GM19035 (cell line): ENCODE measurements at regions not wholly inside any gene's neighbourhood (a gene's known extent, or its start where the extent isn't known, plus 50 kb on each side); places are given as distances from the start of the nearest gene placed in this dataset.
"Not testable (repeated sequence)": the region's sequence is repeated elsewhere in the genome, so short reads cannot be mapped to it uniquely, and the experiment has no call there.

Experiments used
- ATAC-seq: cut with Tn5 transposase; IDR thresholded peaks from one replicate; pipeline ENCODE4 v1.9.1; 2021; ENCODE audit not compliant: unreplicated experiment

- ATAC-seq, result no peak
Observed at GRCh38 chrX:81857192-81857591, 655.3 kb downstream of the SH3BGRL start.

GRCh38 chrX:81866873-81867272 is 665.0 kb downstream of the SH3BGRL start:
- ATAC-seq, result no peak

GRCh38 chrX:81868979-81869378 is 667.1 kb downstream of the SH3BGRL start:
- ATAC-seq, result no peak

- no peak for ATAC-seq
Observed at GRCh38 chrX:81874807-81875206, 672.9 kb downstream of the SH3BGRL start.

- no peak for ATAC-seq
Observed at GRCh38 chrX:81875800-81876199, 673.9 kb downstream of the SH3BGRL start.

GRCh38 chrX:81876437-81876836 is 674.5 kb downstream of the SH3BGRL start:
- ATAC-seq, result no peak

GRCh38 chrX:81890521-81890920 is 688.6 kb downstream of the SH3BGRL start:
- no peak for ATAC-seq

- ATAC-seq, result no peak
Observed at GRCh38 chrX:81900522-81900921, 698.6 kb downstream of the SH3BGRL start.

- no peak for ATAC-seq
Observed at GRCh38 chrX:81925812-81926211, 723.9 kb downstream of the SH3BGRL start.

- not testable (repeated sequence) for ATAC-seq
Observed at GRCh38 chrX:81945911-81946310, 744.0 kb downstream of the SH3BGRL start.

- no peak for ATAC-seq
Observed at GRCh38 chrX:81957318-81957717, 755.4 kb downstream of the SH3BGRL start.

GRCh38 chrX:81957900-81958545 is 756.1 kb downstream of the SH3BGRL start:
- no peak for ATAC-seq

- no peak for ATAC-seq
Observed at GRCh38 chrX:81959964-81960363, 758.1 kb downstream of the SH3BGRL start.

- not testable (repeated sequence) for ATAC-seq
Observed at GRCh38 chrX:81974413-81974812, 772.5 kb downstream of the SH3BGRL start.

GRCh38 chrX:81979806-81980515 is 778.1 kb downstream of the SH3BGRL start:
- no peak for ATAC-seq

GRCh38 chrX:81987217-81987616 is 785.3 kb downstream of the SH3BGRL start:
- ATAC-seq, result not testable (repeated sequence)

GRCh38 chrX:81996166-81996565 is 794.3 kb downstream of the SH3BGRL start:
- no peak for ATAC-seq

GRCh38 chrX:82029571-82030218 is 827.8 kb downstream of the SH3BGRL start:
- no peak for ATAC-seq

- no peak for ATAC-seq
Observed at GRCh38 chrX:82031250-82031649, 829.3 kb downstream of the SH3BGRL start.

GRCh38 chrX:82038793-82039192 is 836.9 kb downstream of the SH3BGRL start:
- ATAC-seq, result no peak

GRCh38 chrX:82041034-82041433 is 839.1 kb downstream of the SH3BGRL start:
- ATAC-seq, result no peak

- ATAC-seq, result no peak
Observed at GRCh38 chrX:82058728-82059127, 856.8 kb downstream of the SH3BGRL start.
